NCI-H1694 treated with DMSO at 0.1 percent for 48 hours (cell line): ENCODE measurements at regions not wholly inside any gene's neighbourhood (a gene's known extent, or its start where the extent isn't known, plus 50 kb on each side); places are given as distances from the start of the nearest gene placed in this dataset.
A peak's percentile ranks its signal among the peaks of the same experiment; 100 is the strongest.

Experiments used
- DNase-seq: peaks from one replicate; lab custom pipeline; 2025; lab: John Stamatoyannopoulos, UW

DNA sequence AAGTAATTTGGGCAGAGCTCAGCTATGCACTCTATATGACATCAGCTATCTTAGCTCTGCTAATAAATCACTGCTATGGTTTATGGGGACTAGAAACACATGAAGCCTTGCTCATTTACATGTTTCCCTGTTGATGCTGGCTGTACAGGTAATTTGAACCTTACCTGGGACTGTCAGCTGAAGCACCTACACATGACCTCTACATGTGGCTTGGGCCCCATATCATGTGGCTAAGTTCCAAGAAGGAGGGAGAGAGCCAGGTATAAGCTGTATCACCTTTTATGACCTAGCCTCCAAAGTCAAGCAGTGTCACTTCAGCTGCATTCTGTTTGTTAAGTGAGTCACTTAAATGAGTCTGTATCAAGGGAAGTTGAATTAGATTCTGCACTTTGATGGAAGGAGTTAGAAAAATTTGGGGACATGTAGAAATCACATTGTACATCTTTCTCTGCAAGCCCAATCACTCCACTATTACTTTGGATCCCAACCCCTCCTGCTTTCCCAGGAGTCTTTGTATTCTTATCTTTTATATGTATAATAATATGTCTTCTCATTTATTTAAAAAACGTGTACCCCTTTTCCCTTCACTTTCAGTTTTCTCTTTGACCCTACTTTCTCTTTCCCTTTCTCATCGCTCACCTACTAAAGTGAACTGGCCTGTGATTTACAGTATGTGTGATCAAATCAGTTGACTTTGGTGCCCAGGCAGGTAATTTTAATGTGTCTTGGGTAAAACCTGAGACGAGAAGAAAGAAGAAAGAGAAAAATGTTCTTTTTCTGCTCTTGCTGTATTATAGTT is 53.4 kb upstream of the PRKACB start:
- no peak for DNase-seq

- no peak for DNase-seq
These were observed 54.2 kb upstream of the PRKACB start for GRCh38 chr1:84089867-84090266.

DNA sequence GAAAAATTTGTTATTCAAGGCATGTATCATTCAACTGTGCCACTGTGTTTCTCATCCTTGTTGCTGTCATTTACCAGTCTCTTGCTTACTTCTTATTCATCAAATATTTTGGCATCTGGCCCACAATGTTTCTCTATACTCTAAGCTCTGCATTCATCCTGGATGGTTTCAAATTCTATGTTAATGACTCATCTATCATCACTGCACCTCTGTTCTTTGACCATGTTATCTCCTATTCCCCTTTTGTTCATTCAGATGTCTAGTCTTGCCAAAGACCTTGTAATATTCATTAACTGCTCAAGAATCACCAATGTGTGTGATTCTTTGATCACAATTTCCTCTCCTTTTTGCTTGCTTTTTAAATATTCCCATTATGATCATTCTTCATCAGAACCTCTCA is 54.6 kb upstream of the PRKACB start:
- no peak for DNase-seq

DNA sequence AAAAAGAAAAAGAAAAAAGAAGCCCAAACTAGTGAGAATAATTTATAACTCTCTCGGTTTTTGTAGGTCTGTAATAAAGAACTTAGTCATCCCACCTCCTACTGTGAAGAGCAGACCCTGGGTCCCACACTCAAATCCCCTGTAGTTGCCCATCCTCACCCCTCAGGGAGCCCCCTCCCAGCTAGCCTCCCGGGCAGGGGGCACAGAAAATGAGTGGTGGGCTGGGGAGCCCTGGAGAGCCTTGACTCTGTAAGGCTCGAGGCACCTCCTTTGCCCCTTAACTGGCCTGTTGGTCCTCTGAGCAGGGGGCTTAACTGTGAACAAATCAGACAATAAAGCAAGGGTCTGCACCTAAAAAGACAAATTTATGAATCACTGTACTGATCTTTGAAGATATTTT is 57.5 kb upstream of the PRKACB start:
- DNase-seq: no peak

DNA sequence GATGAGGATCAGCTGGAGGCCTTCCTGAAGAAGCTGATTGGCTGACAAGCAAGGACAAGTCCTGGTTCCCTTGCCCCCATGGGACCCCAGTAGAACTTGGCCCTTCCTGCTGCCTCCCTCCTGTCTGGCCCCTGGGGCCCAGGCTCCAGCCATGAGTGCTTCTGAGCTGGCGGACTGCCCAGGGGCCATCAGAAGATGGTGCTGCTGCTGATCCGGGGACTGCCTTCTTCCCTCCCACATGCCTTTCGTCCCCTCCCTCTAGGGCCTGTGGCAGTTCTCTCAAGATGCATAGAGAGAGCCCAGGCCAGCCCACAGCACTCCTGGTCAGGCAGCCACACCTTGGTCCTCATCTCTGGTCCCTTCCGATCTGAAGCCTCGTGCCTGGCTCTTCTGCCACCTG is 57.9 kb upstream of the PRKACB start:
- no peak for DNase-seq

GRCh38 chr1:84083307-84083706 is 60.8 kb upstream of the PRKACB start:
- peak; percentile 7 for DNase-seq

DNA sequence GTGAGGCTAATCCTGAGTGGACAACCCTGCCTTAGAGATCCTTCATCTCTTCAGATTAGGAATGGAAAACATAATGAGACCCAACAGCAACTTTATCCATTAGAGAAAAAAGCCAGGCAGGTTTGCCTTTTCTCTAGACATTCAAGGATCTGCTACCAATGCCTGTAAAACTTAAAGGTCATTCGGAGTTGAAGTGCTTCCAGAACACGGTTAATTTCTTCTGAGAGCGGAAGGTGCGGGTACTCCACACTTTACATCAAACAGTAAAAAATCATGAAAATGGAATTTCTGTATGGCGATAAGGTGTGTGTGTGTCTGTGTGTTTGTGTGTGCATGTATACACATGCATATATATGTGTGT is 65.2 kb upstream of the PRKACB start:
- DNase-seq: no peak

GRCh38 chr1:84078108-84078841 is 65.8 kb upstream of the PRKACB start:
- peak; percentile 18 for DNase-seq

DNA sequence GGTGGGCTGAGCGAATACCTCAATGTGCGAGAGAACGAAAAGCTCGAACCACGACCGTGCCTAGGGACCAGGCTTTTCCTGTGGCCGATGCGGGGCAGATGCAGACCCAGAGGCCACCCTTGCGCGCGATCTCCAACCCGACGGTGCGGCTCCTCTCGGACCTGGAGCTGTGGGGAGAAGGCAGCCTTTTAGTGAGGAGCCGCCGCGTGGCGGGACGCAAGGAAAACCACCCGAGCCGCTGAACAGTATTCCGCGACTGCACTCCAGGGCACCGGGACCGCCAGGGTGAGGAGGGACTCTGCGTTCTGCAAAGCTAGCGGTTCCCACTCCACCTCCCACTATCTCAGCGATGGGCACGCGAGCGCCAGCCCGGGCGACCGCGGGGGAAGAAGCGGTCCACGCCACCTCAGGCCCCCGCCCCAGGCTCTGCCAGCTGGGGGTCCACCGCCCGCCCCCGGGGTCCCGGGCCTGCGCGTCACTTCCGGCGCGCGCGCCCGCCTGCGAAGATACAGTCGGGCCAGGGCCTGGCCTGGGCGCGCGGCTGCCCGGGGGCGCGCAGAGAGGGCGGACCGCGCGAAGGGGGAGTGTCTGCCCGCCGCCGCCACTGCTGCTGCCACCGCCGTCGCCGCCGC is 66.5 kb upstream of the PRKACB start:
- peak; percentile 68 for DNase-seq

DNA sequence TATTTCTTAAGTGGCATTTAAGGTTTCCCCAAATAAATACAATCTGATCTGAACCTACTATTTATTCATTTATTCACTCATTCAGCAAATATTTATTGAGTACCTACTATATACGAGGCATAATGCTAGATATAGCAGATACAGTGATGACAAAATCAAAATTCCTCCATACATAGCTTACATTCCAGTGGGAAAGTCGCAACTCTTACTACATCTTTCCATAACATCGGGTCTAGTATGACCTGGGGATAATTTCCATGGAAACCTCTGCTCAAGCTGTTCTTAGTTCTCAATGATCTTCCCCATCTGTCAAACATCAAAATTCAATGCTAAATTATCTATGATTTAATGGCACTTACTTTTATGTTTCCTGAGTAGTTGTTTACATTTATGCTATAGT is 70.8 kb upstream of the PRKACB start:
- DNase-seq: no peak

- DNase-seq: no peak
These were observed 70.4 kb upstream of the TTLL7 start for GRCh38 chr1:84069236-84069845.

DNA sequence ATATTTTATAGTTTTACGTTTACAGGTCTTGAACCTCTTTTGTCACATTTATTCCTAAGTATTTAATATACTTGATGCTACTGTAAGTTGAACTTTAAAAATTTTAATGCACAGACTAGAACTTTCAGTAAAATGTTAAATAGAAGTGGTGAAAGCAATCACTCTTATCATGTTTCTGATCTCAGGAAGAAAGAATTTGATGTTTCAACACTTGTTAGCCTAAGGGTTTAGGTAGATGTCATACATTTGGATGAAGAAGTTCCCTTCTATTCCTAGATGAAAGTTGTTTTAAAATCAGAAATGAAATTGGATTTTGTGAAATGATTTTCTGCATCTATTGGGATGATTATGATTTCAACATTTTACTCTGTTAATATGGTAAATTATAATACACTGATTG is 63.6 kb upstream of the TTLL7 start:
- DNase-seq: no peak

DNA sequence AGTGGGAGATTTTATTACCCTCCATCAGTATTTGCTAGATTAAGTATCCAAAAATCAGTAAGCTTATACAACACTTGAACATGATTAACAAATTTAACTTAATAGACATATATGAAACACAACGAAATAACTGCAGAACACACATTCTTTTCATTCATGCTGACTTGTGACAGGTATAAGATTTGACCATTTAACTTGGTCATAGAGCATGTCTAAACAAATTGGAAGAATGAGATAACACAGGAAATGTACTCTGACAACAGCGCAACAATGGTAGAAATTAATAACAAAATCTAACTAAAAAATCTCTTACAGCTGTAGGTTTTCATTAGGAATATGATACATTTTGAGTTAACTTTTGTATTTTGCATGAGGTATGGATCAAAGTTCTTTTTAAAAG is 62.4 kb upstream of the TTLL7 start:
- DNase-seq: no peak

DNA sequence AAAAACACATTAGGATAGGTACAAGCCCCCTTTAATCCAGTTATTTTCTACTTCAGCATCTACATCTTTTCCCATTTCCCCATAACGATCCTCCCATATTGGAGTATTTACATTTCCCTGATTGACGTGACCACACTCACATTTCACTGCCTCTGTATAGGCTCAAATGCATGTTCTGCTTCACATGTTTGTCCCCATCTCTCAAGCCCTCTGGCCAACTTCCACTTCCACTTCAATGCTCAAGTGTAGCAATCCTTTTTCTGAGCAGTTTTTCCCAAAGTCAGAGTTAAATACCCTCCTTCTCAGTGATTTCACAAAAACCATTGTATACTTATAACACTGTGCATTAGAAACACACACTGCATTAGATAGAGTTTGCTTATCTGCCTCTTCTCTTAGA is 61.8 kb upstream of the TTLL7 start:
- DNase-seq: no peak

GRCh38 chr1:84048820-84049219 is 49.9 kb upstream of the TTLL7 start:
- no peak for DNase-seq
